ENCODE measurements at regions not wholly inside any gene's neighbourhood (a gene's known extent, or its start where the extent isn't known, plus 50 kb on each side); places are given as distances from the start of the nearest gene placed in this dataset.

DNA sequence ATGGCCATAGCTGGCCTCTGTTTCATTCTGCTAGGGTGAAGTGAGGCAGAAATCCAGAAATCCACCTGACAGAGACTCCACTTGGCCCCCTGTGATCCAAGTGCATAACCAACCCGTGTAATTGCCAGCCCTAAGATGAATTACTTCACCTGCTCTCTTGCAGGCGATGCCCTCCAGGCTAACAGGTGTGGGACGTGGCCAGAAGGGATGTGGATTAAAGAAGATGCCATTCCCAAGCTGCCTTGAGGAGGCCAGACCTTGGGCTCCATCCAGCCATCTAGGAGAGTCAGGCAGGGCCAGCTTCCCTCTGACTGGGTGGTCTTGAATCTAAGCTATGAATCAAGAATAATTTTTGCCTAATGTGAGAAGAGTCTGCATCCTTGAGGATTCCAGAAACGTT is 154.5 kb upstream of the BNIP2 start:
- Histone ChIP-seq H4K20me1 (ENCODE audit: insufficient read depth, low read length) (no peaks in the 10 kb centered on the region), H3K4me1 (ENCODE audit: insufficient read depth, low read length) (no peaks in the 10 kb centered on the region), H3K9ac (ENCODE audit: low read depth, low read length) (no peak overlapping the region), H3K36me3 (ENCODE audit: insufficient read depth, low read length) (no peaks in the 10 kb centered on the region), H3K79me2 (ENCODE audit: insufficient read depth, low read length) (no peaks in the 10 kb centered on the region), H3K9me3 (ENCODE audit: insufficient read depth, low read length, severe bottlenecking) (no peaks in the 10 kb centered on the region), H3K27me3 (ENCODE audit: insufficient read depth, low read length, poor library complexity) (peaks cover 3% of the 10 kb centered on the region), H3K4me3 (ENCODE audit: low read depth in 1 of 2, low read length in 2 of 2) (no peak overlapping the region), H2AFZ (ENCODE audit: low read depth, low read length) (no peak overlapping the region), H3K27ac (ENCODE audit: low read length) (no peak overlapping the region), H3K4me2 (ENCODE audit: insufficient read depth, low read length) (no peak overlapping the region)
- no peak for DNase-seq
- ATAC-seq (ENCODE audit: insufficient read depth, low read depth), result no peak
- TF ChIP-seq EZH2 (IDR thresholded peaks at IDR 0.05; ENCODE audit: borderline replicate concordance, low read depth, low read length, severe bottlenecking), result no peak
- TF ChIP-seq, protein P1, sequence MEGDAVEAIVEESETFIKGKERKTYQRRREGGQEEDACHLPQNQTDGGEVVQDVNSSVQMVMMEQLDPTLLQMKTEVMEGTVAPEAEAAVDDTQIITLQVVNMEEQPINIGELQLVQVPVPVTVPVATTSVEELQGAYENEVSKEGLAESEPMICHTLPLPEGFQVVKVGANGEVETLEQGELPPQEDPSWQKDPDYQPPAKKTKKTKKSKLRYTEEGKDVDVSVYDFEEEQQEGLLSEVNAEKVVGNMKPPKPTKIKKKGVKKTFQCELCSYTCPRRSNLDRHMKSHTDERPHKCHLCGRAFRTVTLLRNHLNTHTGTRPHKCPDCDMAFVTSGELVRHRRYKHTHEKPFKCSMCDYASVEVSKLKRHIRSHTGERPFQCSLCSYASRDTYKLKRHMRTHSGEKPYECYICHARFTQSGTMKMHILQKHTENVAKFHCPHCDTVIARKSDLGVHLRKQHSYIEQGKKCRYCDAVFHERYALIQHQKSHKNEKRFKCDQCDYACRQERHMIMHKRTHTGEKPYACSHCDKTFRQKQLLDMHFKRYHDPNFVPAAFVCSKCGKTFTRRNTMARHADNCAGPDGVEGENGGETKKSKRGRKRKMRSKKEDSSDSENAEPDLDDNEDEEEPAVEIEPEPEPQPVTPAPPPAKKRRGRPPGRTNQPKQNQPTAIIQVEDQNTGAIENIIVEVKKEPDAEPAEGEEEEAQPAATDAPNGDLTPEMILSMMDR (IDR thresholded peaks at IDR 0.05; ENCODE audit: borderline replicate concordance, extremely low read depth, low read length, poor library complexity, severe bottlenecking), result no peak

DNA sequence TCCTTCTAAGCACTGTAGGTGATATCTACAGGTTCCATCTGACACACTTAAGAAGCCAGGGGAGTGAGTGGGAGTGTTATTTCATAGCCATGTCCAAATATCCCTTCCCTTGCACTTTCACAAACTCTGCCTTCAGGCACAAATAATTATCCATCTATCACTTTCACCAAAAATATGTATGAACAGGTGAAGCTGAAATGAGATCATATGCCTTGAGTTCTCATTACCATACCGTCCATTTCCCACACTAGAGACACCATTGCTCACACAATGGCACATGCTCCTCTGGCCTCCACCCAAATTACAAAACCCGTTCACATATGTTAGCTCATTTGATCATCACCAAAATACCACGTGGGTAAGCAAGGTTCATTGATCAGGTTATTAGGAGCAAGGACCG is 151.9 kb upstream of the BNIP2 start:
- no peak for ATAC-seq (ENCODE audit: insufficient read depth, low read depth)
- Histone ChIP-seq H3K36me3 (ENCODE audit: insufficient read depth, low read length) (no peaks in the 10 kb centered on the region), H3K4me1 (ENCODE audit: insufficient read depth, low read length) (no peaks in the 10 kb centered on the region), H3K27me3 (ENCODE audit: insufficient read depth, low read length, poor library complexity) (peaks cover 3% of the 10 kb centered on the region), H3K27ac (ENCODE audit: low read length) (no peak overlapping the region), H4K20me1 (ENCODE audit: insufficient read depth, low read length) (no peaks in the 10 kb centered on the region), H3K79me2 (ENCODE audit: insufficient read depth, low read length) (no peaks in the 10 kb centered on the region), H3K9me3 (ENCODE audit: insufficient read depth, low read length, severe bottlenecking) (no peaks in the 10 kb centered on the region), H3K9ac (ENCODE audit: low read depth, low read length) (no peak overlapping the region), H3K4me3 (ENCODE audit: low read depth in 1 of 2, low read length in 2 of 2) (no peak overlapping the region), H3K4me2 (ENCODE audit: insufficient read depth, low read length) (no peak overlapping the region), H2AFZ (ENCODE audit: low read depth, low read length) (no peak overlapping the region)
- no peak for TF ChIP-seq EZH2 (IDR thresholded peaks at IDR 0.05; ENCODE audit: borderline replicate concordance, low read depth, low read length, severe bottlenecking)
- TF ChIP-seq, protein P1 (IDR thresholded peaks at IDR 0.05; ENCODE audit: borderline replicate concordance, extremely low read depth, low read length, poor library complexity, severe bottlenecking), result no peak
- no peak for DNase-seq

DNA sequence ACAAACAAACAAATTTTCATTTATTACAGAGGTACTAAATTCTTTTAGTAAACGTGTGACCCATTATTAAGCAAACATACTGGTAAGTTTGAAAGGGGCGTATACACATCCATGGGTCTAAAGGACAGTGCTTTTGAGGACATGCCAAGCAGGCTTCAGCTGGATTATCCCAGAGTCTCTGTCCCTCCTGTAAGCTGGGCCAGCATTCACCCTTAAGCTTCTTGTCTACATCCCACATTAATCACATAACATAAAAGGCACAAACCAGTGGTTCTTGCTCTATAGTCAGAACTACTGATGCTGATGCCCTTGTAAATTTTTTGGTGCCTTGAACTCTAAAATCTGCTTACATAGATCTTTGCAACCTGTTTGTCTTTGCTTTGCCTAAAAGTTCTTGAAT is 150.8 kb upstream of the BNIP2 start:
- no peak overlapping the region for H3K4me2 ChIP-seq (ENCODE audit: insufficient read depth, low read length)

More for the DNA sequence above, 150.8 kb upstream of the BNIP2 start:
- Histone ChIP-seq H3K27ac (ENCODE audit: low read length) (no peak overlapping the region), H3K79me2 (ENCODE audit: insufficient read depth, low read length) (no peaks in the 10 kb centered on the region), H3K4me1 (ENCODE audit: insufficient read depth, low read length) (no peaks in the 10 kb centered on the region), H3K4me3 (ENCODE audit: low read depth in 1 of 2, low read length in 2 of 2) (no peak overlapping the region), H2AFZ (ENCODE audit: low read depth, low read length) (no peak overlapping the region), H4K20me1 (ENCODE audit: insufficient read depth, low read length) (no peaks in the 10 kb centered on the region), H3K27me3 (ENCODE audit: insufficient read depth, low read length, poor library complexity) (peaks cover 3% of the 10 kb centered on the region), H3K9ac (ENCODE audit: low read depth, low read length) (no peak overlapping the region), H3K9me3 (ENCODE audit: insufficient read depth, low read length, severe bottlenecking) (no peaks in the 10 kb centered on the region), H3K36me3 (ENCODE audit: insufficient read depth, low read length) (no peaks in the 10 kb centered on the region)
- no peak for ATAC-seq (ENCODE audit: insufficient read depth, low read depth)
- no peak for DNase-seq
- no peak for TF ChIP-seq EZH2 (IDR thresholded peaks at IDR 0.05; ENCODE audit: borderline replicate concordance, low read depth, low read length, severe bottlenecking)
- TF ChIP-seq, protein P1 (IDR thresholded peaks at IDR 0.05; ENCODE audit: borderline replicate concordance, extremely low read depth, low read length, poor library complexity, severe bottlenecking), result no peak
